ENCODE measurements at regions not wholly inside any gene's neighbourhood (a gene's known extent, or its start where the extent isn't known, plus 50 kb on each side); places are given as distances from the start of the nearest gene placed in this dataset.

- no peaks in the 10 kb centered on the region for H3K4me1 ChIP-seq (ENCODE audit: control insufficient read depth in 2 of 2, insufficient read depth in 2 of 2, low read length in 2 of 2)
- DNase-seq (ENCODE audit: low read depth in 6 of 9, low spot score in 9 of 9) = no peak
- 92% methylated on average over 6 of the region's 6 CpGs for WGBS
Measured at GRCh38 chr4:30330894-30331652, 389.1 kb upstream of the PCDH7 start.

GRCh38 chr4:30341731-30342130, 378.4 kb upstream of the PCDH7 start:
- Histone ChIP-seq H3K9me3 (ENCODE audit: control insufficient read depth in 2 of 2, insufficient read depth in 1 of 2, low read length in 1 of 2) (no peaks in the 10 kb centered on the region), H3K27me3 (ENCODE audit: control insufficient read depth in 2 of 2, insufficient read depth in 1 of 2, low read length in 1 of 2) (no peaks in the 10 kb centered on the region), H3K4me1 (ENCODE audit: control insufficient read depth in 2 of 2, insufficient read depth in 2 of 2, low read length in 2 of 2) (no peaks in the 10 kb centered on the region), H3K4me3 (ENCODE audit: low read length in 2 of 2) (no peak overlapping the region), H3K27ac (ENCODE audit: low read depth in 1 of 2, low read length in 1 of 2) (no peak overlapping the region), H3K36me3 (ENCODE audit: control insufficient read depth in 2 of 2, insufficient read depth in 2 of 2, low read length in 1 of 2) (no peaks in the 10 kb centered on the region)
- DNase-seq (ENCODE audit: low read depth in 6 of 9, low spot score in 9 of 9) = no peak
- WGBS = 73% methylated on average over 1 of the region's 1 CpG

More at GRCh38 chr4:30330894-30331652, 389.1 kb upstream of the PCDH7 start:
- Histone ChIP-seq H3K36me3 (ENCODE audit: control insufficient read depth in 2 of 2, insufficient read depth in 2 of 2, low read length in 1 of 2) (no peaks in the 10 kb centered on the region), H3K27me3 (ENCODE audit: control insufficient read depth in 2 of 2, insufficient read depth in 1 of 2, low read length in 1 of 2) (no peaks in the 10 kb centered on the region), H3K4me3 (ENCODE audit: low read length in 2 of 2) (no peak overlapping the region), H3K27ac (ENCODE audit: low read depth in 1 of 2, low read length in 1 of 2) (no peak overlapping the region), H3K9me3 (ENCODE audit: control insufficient read depth in 2 of 2, insufficient read depth in 1 of 2, low read length in 1 of 2) (peaks cover 0 to 24% of the 10 kb centered on the region in 2 donors)

- 74% methylated on average over 2 of the region's 2 CpGs for WGBS
- no peaks in the 10 kb centered on the region for H3K9me3 ChIP-seq (ENCODE audit: control insufficient read depth in 2 of 2, insufficient read depth in 1 of 2, low read length in 1 of 2)
- H3K36me3 ChIP-seq (ENCODE audit: control insufficient read depth in 2 of 2, insufficient read depth in 2 of 2, low read length in 1 of 2) = no peaks in the 10 kb centered on the region
- H3K27ac ChIP-seq (ENCODE audit: low read depth in 1 of 2, low read length in 1 of 2) = no peak overlapping the region
- H3K4me3 ChIP-seq (ENCODE audit: low read length in 2 of 2) = no peak overlapping the region
- no peaks in the 10 kb centered on the region for H3K27me3 ChIP-seq (ENCODE audit: control insufficient read depth in 2 of 2, insufficient read depth in 1 of 2, low read length in 1 of 2)
- no peaks in the 10 kb centered on the region for H3K4me1 ChIP-seq (ENCODE audit: control insufficient read depth in 2 of 2, insufficient read depth in 2 of 2, low read length in 2 of 2)
- no peak for DNase-seq (ENCODE audit: low read depth in 6 of 9, low spot score in 9 of 9)
Measured at GRCh38 chr4:30350288-30350687, 369.9 kb upstream of the PCDH7 start.

GRCh38 chr4:30354605-30355004, 365.6 kb upstream of the PCDH7 start:
- Histone ChIP-seq H3K4me3 (ENCODE audit: low read length in 2 of 2) (no peak overlapping the region), H3K4me1 (ENCODE audit: control insufficient read depth in 2 of 2, insufficient read depth in 2 of 2, low read length in 2 of 2) (no peaks in the 10 kb centered on the region), H3K9me3 (ENCODE audit: control insufficient read depth in 2 of 2, insufficient read depth in 1 of 2, low read length in 1 of 2) (no peaks in the 10 kb centered on the region), H3K36me3 (ENCODE audit: control insufficient read depth in 2 of 2, insufficient read depth in 2 of 2, low read length in 1 of 2) (no peaks in the 10 kb centered on the region), H3K27ac (ENCODE audit: low read depth in 1 of 2, low read length in 1 of 2) (no peak overlapping the region), H3K27me3 (ENCODE audit: control insufficient read depth in 2 of 2, insufficient read depth in 1 of 2, low read length in 1 of 2) (no peaks in the 10 kb centered on the region)
- WGBS = 94% methylated on average over 1 of the region's 1 CpG
- DNase-seq (ENCODE audit: low read depth in 6 of 9, low spot score in 9 of 9) = no peak

DNA sequence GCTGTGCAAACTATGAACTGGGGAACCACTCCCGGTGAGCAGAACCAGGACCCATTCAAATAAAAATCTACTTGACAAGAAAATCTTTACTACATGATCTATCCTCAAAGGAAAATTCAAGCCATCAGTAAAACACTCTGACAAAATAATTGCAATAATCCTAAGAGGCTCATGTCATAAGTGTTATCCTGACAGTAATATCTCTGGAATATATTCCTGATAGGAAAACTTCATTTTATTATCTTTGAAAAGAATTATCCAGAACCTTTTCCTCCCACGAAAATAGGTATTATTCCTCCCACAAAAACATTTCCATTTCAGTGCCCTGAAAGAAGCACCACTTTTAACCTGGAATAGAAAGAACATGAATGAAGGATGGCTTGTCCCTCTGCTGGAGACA, 357.7 kb upstream of the PCDH7 start:
- no peak overlapping the region for H3K27ac ChIP-seq (ENCODE audit: low read depth in 1 of 2, low read length in 1 of 2)
- H3K4me1 ChIP-seq (ENCODE audit: control insufficient read depth in 2 of 2, insufficient read depth in 2 of 2, low read length in 2 of 2) = no peaks in the 10 kb centered on the region
- 92% methylated on average over 2 of the region's 2 CpGs for WGBS
- H3K4me3 ChIP-seq (ENCODE audit: low read length in 2 of 2) = no peak overlapping the region
- no peak for DNase-seq (ENCODE audit: low read depth in 6 of 9, low spot score in 9 of 9)
- H3K36me3 ChIP-seq (ENCODE audit: control insufficient read depth in 2 of 2, insufficient read depth in 2 of 2, low read length in 1 of 2) = no peaks in the 10 kb centered on the region
- H3K9me3 ChIP-seq (ENCODE audit: control insufficient read depth in 2 of 2, insufficient read depth in 1 of 2, low read length in 1 of 2) = peaks cover 2 to 10% of the 10 kb centered on the region in 2 donors
- no peaks in the 10 kb centered on the region for H3K27me3 ChIP-seq (ENCODE audit: control insufficient read depth in 2 of 2, insufficient read depth in 1 of 2, low read length in 1 of 2)

DNA sequence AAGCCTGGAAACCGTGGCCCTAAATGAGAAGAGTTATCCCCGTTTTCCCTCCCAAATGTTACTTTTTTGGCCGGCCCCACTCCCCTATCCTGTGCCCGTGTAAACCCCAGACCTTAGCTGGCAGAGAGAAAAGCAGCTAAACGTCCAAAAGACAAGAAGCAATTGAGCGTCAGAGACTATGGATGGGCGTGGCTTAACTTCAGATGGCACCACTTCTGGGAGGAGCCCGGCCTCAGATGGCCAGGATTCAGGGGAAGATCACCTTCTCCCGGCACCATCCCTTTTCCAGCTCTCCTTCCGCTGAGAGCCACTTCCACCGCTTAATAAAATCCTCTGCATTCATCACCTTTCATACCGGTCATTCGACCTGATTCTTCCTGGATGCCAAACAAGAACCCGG, 350.1 kb upstream of the PCDH7 start:
- Histone ChIP-seq H3K9me3 (ENCODE audit: control insufficient read depth in 2 of 2, insufficient read depth in 1 of 2, low read length in 1 of 2) (peaks cover 0 to 4% of the 10 kb centered on the region in 2 donors), H3K27ac (ENCODE audit: low read depth in 1 of 2, low read length in 1 of 2) (no peak overlapping the region), H3K27me3 (ENCODE audit: control insufficient read depth in 2 of 2, insufficient read depth in 1 of 2, low read length in 1 of 2) (no peaks in the 10 kb centered on the region), H3K4me3 (ENCODE audit: low read length in 2 of 2) (no peak overlapping the region), H3K4me1 (ENCODE audit: control insufficient read depth in 2 of 2, insufficient read depth in 2 of 2, low read length in 2 of 2) (no peaks in the 10 kb centered on the region), H3K36me3 (ENCODE audit: control insufficient read depth in 2 of 2, insufficient read depth in 2 of 2, low read length in 1 of 2) (no peaks in the 10 kb centered on the region)
- no peak for DNase-seq (ENCODE audit: low read depth in 6 of 9, low spot score in 9 of 9)
- WGBS = 92% methylated on average over 14 of the region's 14 CpGs

DNA sequence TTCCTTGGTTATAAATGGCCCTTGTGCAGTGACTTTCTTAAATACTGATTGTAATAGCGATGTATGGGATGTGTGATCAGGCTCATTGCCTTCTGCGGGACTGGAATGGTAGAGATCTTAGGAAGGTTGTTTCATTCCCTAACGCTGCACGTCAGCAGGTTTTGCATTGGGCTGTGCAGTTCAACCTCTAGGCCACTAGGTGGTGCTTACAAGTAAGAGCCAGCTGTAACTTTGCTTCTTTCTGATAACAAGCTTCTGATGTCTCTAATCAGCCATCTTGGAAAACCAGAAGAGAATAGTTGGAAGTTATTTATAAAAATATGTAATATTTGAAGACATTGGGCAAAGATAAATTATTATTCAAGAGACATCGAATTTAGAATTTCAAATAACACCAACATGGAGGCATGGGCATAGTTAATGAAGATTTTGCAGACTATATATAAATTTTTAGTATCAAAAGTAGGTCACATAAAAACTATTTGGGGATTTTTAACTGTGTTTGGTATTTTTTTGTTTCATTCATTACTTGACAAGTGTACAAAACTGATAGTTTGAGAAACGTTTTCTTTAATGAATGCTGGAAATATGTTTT, 339.7 kb upstream of the PCDH7 start:
- 66% methylated on average over 6 of the region's 6 CpGs for WGBS
- Histone ChIP-seq H3K4me3 (ENCODE audit: low read length in 2 of 2) (no peak overlapping the region), H3K9me3 (ENCODE audit: control insufficient read depth in 2 of 2, insufficient read depth in 1 of 2, low read length in 1 of 2) (no peaks in the 10 kb centered on the region), H3K27me3 (ENCODE audit: control insufficient read depth in 2 of 2, insufficient read depth in 1 of 2, low read length in 1 of 2) (no peaks in the 10 kb centered on the region), H3K36me3 (ENCODE audit: control insufficient read depth in 2 of 2, insufficient read depth in 2 of 2, low read length in 1 of 2) (no peaks in the 10 kb centered on the region), H3K27ac (ENCODE audit: low read depth in 1 of 2, low read length in 1 of 2) (no peak overlapping the region), H3K4me1 (ENCODE audit: control insufficient read depth in 2 of 2, insufficient read depth in 2 of 2, low read length in 2 of 2) (no peaks in the 10 kb centered on the region)
- peak in 1 of 9 donors; percentile 2 for DNase-seq (ENCODE audit: low read depth in 6 of 9, low spot score in 9 of 9)

- Histone ChIP-seq H3K4me1 (ENCODE audit: control insufficient read depth in 2 of 2, insufficient read depth in 2 of 2, low read length in 2 of 2) (no peaks in the 10 kb centered on the region), H3K9me3 (ENCODE audit: control insufficient read depth in 2 of 2, insufficient read depth in 1 of 2, low read length in 1 of 2) (no peaks in the 10 kb centered on the region), H3K27ac (ENCODE audit: low read depth in 1 of 2, low read length in 1 of 2) (no peak overlapping the region), H3K27me3 (ENCODE audit: control insufficient read depth in 2 of 2, insufficient read depth in 1 of 2, low read length in 1 of 2) (no peaks in the 10 kb centered on the region), H3K36me3 (ENCODE audit: control insufficient read depth in 2 of 2, insufficient read depth in 2 of 2, low read length in 1 of 2) (no peaks in the 10 kb centered on the region), H3K4me3 (ENCODE audit: low read length in 2 of 2) (no peak overlapping the region)
- no peak for DNase-seq (ENCODE audit: low read depth in 6 of 9, low spot score in 9 of 9)
- 51% methylated on average over 2 of the region's 2 CpGs for WGBS
Measured at GRCh38 chr4:30385650-30386049, 334.5 kb upstream of the PCDH7 start.

- Histone ChIP-seq H3K36me3 (ENCODE audit: control insufficient read depth in 2 of 2, insufficient read depth in 2 of 2, low read length in 1 of 2) (no peaks in the 10 kb centered on the region), H3K4me1 (ENCODE audit: control insufficient read depth in 2 of 2, insufficient read depth in 2 of 2, low read length in 2 of 2) (no peaks in the 10 kb centered on the region), H3K27ac (ENCODE audit: low read depth in 1 of 2, low read length in 1 of 2) (no peak overlapping the region), H3K9me3 (ENCODE audit: control insufficient read depth in 2 of 2, insufficient read depth in 1 of 2, low read length in 1 of 2) (no peaks in the 10 kb centered on the region), H3K27me3 (ENCODE audit: control insufficient read depth in 2 of 2, insufficient read depth in 1 of 2, low read length in 1 of 2) (no peaks in the 10 kb centered on the region), H3K4me3 (ENCODE audit: low read length in 2 of 2) (no peak overlapping the region)
- no peak for DNase-seq (ENCODE audit: low read depth in 6 of 9, low spot score in 9 of 9)
- WGBS = 94% methylated on average over 4 of the region's 4 CpGs
Measured at GRCh38 chr4:30386266-30386895, 333.8 kb upstream of the PCDH7 start.
